ENCODE measurements at regions not wholly inside any gene's neighbourhood (a gene's known extent, or its start where the extent isn't known, plus 50 kb on each side); places are given as distances from the start of the nearest gene placed in this dataset.

DNA sequence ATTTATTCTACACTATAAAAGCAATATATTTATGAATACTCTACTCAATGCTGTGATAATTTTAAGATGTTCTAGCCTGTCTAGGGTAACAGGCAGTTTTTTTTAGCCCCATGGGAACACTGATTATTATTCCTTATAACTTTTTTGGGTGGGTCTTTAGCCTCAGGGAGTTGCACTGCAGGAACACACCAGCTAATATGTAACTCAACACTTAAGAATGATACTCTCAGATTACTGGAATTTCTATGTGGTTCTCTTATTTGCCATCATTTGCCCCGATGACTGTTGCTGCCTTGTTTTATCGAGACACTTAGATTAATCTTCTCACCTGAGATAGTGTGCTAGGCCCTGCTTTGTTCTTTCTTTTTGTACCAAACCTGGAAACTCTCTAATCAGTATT is 396.9 kb upstream of the SLITRK1 start:
- dilution Hi-C loops (cut with HindIII; ENCODE audit: low sequenced_read_pairs, unreplicated experiment) (no loop called here), intact Hi-C loops (cut with micrococcal nuclease) (no loop called here), in situ Hi-C loops (cut with MboI; ENCODE audit: low sequenced_read_pairs) (no loop called here)
- Histone ChIP-seq H3K79me1 (ENCODE audit: low read depth in 1 of 2, low read length in 2 of 2) (no peaks in the 10 kb centered on the region), H3K4me2 (ENCODE audit: low read depth, low read length) (no peak overlapping the region), H2AFZ (replicated peaks; ENCODE audit: low read length, poor library complexity) (no peak overlapping the region), H4K5ac (ENCODE audit: low read depth, low read length) (no peak overlapping the region), H2AK5ac (ENCODE audit: low read depth, low read length) (no peak overlapping the region), H4K20me1 (ENCODE audit: insufficient read depth, low read length) (no peaks in the 10 kb centered on the region), H3K9me3 (ENCODE audit: control insufficient read depth, insufficient read depth, low read length) (no peaks in the 10 kb centered on the region), H4K8ac (ENCODE audit: low read depth in 2 of 2, low read length in 2 of 2) (no peak overlapping the region), H3K27ac (ENCODE audit: insufficient read depth, low read length) (no peak overlapping the region), H2BK20ac (ENCODE audit: low read depth, low read length) (no peak overlapping the region), H3K4me3 (ENCODE audit: insufficient read depth, low read depth, low read length) (no peak overlapping the region), H3K4ac (ENCODE audit: low read depth, low read length) (no peak overlapping the region), H3K23ac (ENCODE audit: low read depth, low read length) (no peak overlapping the region), H3K9me1 (ENCODE audit: insufficient read depth, low read length) (no peaks in the 10 kb centered on the region), H3K56ac (ENCODE audit: extremely low read depth, insufficient read depth, low read length) (no peak overlapping the region), H2AK9ac (replicated peaks; ENCODE audit: low read depth, low read length, poor library complexity) (no peak overlapping the region), H2BK15ac (ENCODE audit: low read depth, low read length) (no peak overlapping the region), H3K9ac (ENCODE audit: low read depth, low read length) (no peak overlapping the region), H3K14ac (replicated peaks; ENCODE audit: low read depth, low read length) (no peak overlapping the region), H2BK5ac (ENCODE audit: low read depth, low read length, poor library complexity, severe bottlenecking) (no peak overlapping the region), H3K18ac (ENCODE audit: low read depth, low read length) (no peak overlapping the region), H3K27me3 (ENCODE audit: control insufficient read depth, insufficient read depth, low read length) (no peaks in the 10 kb centered on the region), H4K91ac (ENCODE audit: insufficient read depth, low read depth, low read length) (no peak overlapping the region), H3K36me3 (ENCODE audit: control insufficient read depth, insufficient read depth, low read length) (no peaks in the 10 kb centered on the region), H3K4me1 (ENCODE audit: control insufficient read depth, insufficient read depth, low read length) (no peaks in the 10 kb centered on the region), H2BK120ac (ENCODE audit: low read depth, low read length) (no peak overlapping the region)
- ATAC-seq (ENCODE audit: low read depth), result no peak
- peak; percentile 1 for DNase-seq
- no TSS peak for BruUV-seq (replicated peaks)
- ChIA-PET POLR2A (ENCODE audit: unreplicated experiment) (no interaction called here), CTCF (no interaction called here)
- TF ChIP-seq SMC3 (IDR thresholded peaks at IDR 0.05; ENCODE audit: low read depth, low read length) (no peak), RCOR1 (IDR thresholded peaks at IDR 0.05; ENCODE audit: insufficient replicate concordance, low read length) (no peak), MAFK (IDR thresholded peaks at IDR 0.05; ENCODE audit: low read depth, low read length) (no peak), CEBPB (IDR thresholded peaks at IDR 0.05; ENCODE audit: low read depth, low read length) (no peak), FOS (IDR thresholded peaks at IDR 0.05; ENCODE audit: low read depth, low read length) (no peak), MAZ (IDR thresholded peaks at IDR 0.05; ENCODE audit: borderline replicate concordance, low read depth, low read length) (no peak), CHD1 (IDR thresholded peaks at IDR 0.05; ENCODE audit: low read depth, low read length) (no peak), MXI1 (IDR thresholded peaks at IDR 0.05; ENCODE audit: borderline replicate concordance, low read depth, low read length) (no peak), RAD21 (IDR thresholded peaks at IDR 0.05; ENCODE audit: low read length) (no peak)
- TF ChIP-seq, protein P1, sequence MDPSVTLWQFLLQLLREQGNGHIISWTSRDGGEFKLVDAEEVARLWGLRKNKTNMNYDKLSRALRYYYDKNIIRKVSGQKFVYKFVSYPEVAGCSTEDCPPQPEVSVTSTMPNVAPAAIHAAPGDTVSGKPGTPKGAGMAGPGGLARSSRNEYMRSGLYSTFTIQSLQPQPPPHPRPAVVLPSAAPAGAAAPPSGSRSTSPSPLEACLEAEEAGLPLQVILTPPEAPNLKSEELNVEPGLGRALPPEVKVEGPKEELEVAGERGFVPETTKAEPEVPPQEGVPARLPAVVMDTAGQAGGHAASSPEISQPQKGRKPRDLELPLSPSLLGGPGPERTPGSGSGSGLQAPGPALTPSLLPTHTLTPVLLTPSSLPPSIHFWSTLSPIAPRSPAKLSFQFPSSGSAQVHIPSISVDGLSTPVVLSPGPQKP (IDR thresholded peaks at IDR 0.05; ENCODE audit: borderline replicate concordance, low read depth, low read length), result no peak
- WGBS, 2 experiments (ENCODE audit: extremely low coverage in 2 of 2, insufficient read length in 1 of 2), result no CpG with 5 or more reads among the region's 2 CpGs

Measured in IMR-90 (cell line).